ENCODE measurements at regions not wholly inside any gene's neighbourhood (a gene's known extent, or its start where the extent isn't known, plus 50 kb on each side); places are given as distances from the start of the nearest gene placed in this dataset.
A peak's percentile ranks its signal among the peaks of the same experiment; 100 is the strongest.
"Not testable (repeated sequence)": the region's sequence is repeated elsewhere in the genome, so short reads cannot be mapped to it uniquely, and the experiment has no call there.

DNA sequence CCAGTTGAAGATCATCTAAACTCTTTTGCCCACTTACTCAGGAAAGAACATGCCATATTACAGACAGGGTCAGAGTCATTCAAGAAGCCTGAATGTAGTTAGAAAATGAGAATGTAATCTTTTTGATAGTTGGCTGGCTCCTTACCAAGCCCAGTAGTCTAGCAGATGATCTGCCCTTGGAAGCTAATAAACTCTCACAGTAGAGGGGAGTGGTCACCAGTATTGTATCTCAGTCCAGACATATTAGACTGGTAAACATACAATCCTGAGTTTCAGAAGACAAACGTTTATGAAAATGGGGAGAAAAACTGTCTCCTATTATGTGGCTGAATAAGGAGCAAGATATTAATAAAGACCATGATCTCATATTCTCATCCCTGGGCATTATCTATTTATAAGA lies 65.3 kb downstream of the SEPTIN7 start:
- WGBS, 2 donors = 29 to 43% methylated on average over 1 of the region's 1 CpG
- TF ChIP-seq, protein P1, sequence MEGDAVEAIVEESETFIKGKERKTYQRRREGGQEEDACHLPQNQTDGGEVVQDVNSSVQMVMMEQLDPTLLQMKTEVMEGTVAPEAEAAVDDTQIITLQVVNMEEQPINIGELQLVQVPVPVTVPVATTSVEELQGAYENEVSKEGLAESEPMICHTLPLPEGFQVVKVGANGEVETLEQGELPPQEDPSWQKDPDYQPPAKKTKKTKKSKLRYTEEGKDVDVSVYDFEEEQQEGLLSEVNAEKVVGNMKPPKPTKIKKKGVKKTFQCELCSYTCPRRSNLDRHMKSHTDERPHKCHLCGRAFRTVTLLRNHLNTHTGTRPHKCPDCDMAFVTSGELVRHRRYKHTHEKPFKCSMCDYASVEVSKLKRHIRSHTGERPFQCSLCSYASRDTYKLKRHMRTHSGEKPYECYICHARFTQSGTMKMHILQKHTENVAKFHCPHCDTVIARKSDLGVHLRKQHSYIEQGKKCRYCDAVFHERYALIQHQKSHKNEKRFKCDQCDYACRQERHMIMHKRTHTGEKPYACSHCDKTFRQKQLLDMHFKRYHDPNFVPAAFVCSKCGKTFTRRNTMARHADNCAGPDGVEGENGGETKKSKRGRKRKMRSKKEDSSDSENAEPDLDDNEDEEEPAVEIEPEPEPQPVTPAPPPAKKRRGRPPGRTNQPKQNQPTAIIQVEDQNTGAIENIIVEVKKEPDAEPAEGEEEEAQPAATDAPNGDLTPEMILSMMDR (IDR thresholded peaks at IDR 0.05) = no peak
- Histone ChIP-seq H3K4me3 (no peak overlapping the region), H3K4me1 (peaks cover 0 to 38% (median 19%) of the 10 kb centered on the region in 9 donors), H3K27me3 (no peaks in the 10 kb centered on the region), H3K36me3 (peaks cover 0 to 57% (median 8%) of the 10 kb centered on the region in 9 donors), H3K27ac (no peak overlapping the region), H3K9me3 (no peaks in the 10 kb centered on the region)
- intact Hi-C loops (cut with DNase I) = loop anchor here in 2 of 10 donors (10.0 kb wide), 1 partner anchor 61 kb away; the partner anchor contains the start of gene SEPTIN7 (in 2 of the 2)
- ATAC-seq = no peak
- DNase-seq = no peak

- not testable (repeated sequence) for H3K4me3 ChIP-seq, H3K9me3 ChIP-seq, DNase-seq, ATAC-seq, H3K27me3 ChIP-seq
- H3K36me3 ChIP-seq = peaks cover 0 to 64% (median 4%) of the 10 kb centered on the region in 9 donors
- H3K27ac ChIP-seq = peak overlapping the region in 9 of 10 donors; percentile 15 to 52 (median 36)
- 51 to 63% methylated on average over 1 of the region's 1 CpG for WGBS, 2 donors
- peaks cover 0 to 54% (median 28%) of the 10 kb centered on the region in 9 donors for H3K4me1 ChIP-seq
- intact Hi-C loops (cut with DNase I) = loop anchor here in 2 of 10 donors (10.0 kb wide), 1 partner anchor 64 kb away; the partner anchor contains the start of gene SEPTIN7 (in 2 of the 2)
Measured at GRCh38 chr7:35869117-35869516, 68.3 kb downstream of the SEPTIN7 start.

DNA sequence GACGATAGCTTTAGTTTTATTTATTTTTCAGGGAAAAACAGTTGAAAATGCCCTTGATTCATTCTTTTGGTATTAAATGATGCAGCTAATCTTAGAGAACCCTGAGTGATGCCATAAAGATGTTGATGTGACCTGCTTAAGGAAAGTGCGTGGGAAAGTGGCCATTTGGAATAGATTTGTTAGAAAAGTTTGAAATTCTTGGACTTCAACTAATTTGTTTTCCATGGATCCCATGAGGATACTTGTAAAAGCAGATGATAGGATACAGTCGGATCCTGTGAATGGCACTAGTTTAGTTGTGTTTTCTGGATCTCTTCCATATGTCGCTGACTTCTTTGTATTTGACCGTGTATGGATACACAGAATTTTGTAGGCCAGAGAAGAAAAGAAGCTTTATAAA lies 69.0 kb downstream of the SEPTIN7 start:
- H3K27ac ChIP-seq = peak overlapping the region in 5 of 10 donors; percentile 25 to 52 (median 40)
- 63 to 64% methylated on average over 5 of the region's 5 CpGs for WGBS, 2 donors
- H3K36me3 ChIP-seq = peaks cover 0 to 64% (median 4%) of the 10 kb centered on the region in 9 donors
- H3K9me3 ChIP-seq = no peaks in the 10 kb centered on the region
- no peaks in the 10 kb centered on the region for H3K27me3 ChIP-seq
- intact Hi-C loops (cut with DNase I) = loop anchor here in 2 of 10 donors (10.0 kb wide), 1 partner anchor 65 kb away; the partner anchor contains the start of gene SEPTIN7 (in 2 of the 2)
- DNase-seq (peak in 1 of 2 donors; percentile 30), ATAC-seq (peak in 6 of 8 donors; percentile 42 to 82 (median 62))
- peaks cover 0 to 61% (median 28%) of the 10 kb centered on the region in 9 donors for H3K4me1 ChIP-seq
- TF ChIP-seq, protein P1 (IDR thresholded peaks at IDR 0.05) = no peak
- no peak overlapping the region for H3K4me3 ChIP-seq

- Histone ChIP-seq H3K4me1 (peaks cover 0 to 66% (median 31%) of the 10 kb centered on the region in 9 donors), H3K9me3 (no peaks in the 10 kb centered on the region), H3K4me3 (no peak overlapping the region), H3K36me3 (peaks cover 0 to 51% (median 4%) of the 10 kb centered on the region in 9 donors), H3K27me3 (no peaks in the 10 kb centered on the region), H3K27ac (peak overlapping the region in 2 of 10 donors; percentile 4 to 36)
- no peak for DNase-seq
- TF ChIP-seq, protein P1 (IDR thresholded peaks at IDR 0.05) = no peak
- intact Hi-C loops (cut with DNase I) = no loop called here
- no peak for ATAC-seq
Measured at GRCh38 chr7:35871856-35872255, 71.0 kb downstream of the SEPTIN7 start.

DNA sequence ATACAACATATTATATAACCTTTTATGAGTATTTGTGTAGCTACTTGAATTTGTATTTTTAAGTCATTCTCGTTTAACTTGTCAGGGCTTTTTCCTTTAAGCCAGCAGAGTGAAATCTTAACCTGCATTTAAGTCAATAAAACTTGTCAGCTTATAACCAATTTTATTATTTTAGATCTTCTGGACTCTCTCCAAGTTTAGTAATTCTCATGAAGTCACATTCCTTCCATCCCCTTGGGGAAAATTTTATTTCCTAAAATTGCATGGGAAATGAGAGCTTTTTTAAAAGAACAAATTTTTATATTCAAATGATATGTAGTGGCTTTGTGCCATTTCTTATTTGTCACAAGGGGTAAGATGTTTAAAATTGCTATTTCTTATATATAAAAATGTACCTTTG lies 74.0 kb downstream of the SEPTIN7 start:
- no peak overlapping the region for H3K4me3 ChIP-seq
- TF ChIP-seq, protein P1 (IDR thresholded peaks at IDR 0.05) = no peak
- ATAC-seq (no peak), DNase-seq (no peak)
- H3K9me3 ChIP-seq = no peaks in the 10 kb centered on the region
- H3K27me3 ChIP-seq = no peaks in the 10 kb centered on the region
- H3K4me1 ChIP-seq = peaks cover 0 to 57% (median 28%) of the 10 kb centered on the region in 9 donors
- peak overlapping the region in 3 of 10 donors; percentile 21 to 58 (median 30) for H3K27ac ChIP-seq
- 47 to 59% methylated on average over 1 of the region's 1 CpG for WGBS, 2 donors
- intact Hi-C loops (cut with DNase I) = loop anchor here in 1 of 10 donors (5.0 kb wide), 1 partner anchor 63 kb away; no protein-coding TSS in a partner anchor
- H3K36me3 ChIP-seq = peaks cover 0 to 40% (median 0%) of the 10 kb centered on the region in 9 donors

Data from heart right ventricle (tissue), 16 donors.